Muscle layer of colon (tissue), 2 donors: ENCODE measurements at regions not wholly inside any gene's neighbourhood (a gene's known extent, or its start where the extent isn't known, plus 50 kb on each side); places are given as distances from the start of the nearest gene placed in this dataset.
"Not testable (repeated sequence)": the region's sequence is repeated elsewhere in the genome, so short reads cannot be mapped to it uniquely, and the experiment has no call there.

Source experiments
- H3K27ac ChIP-seq: one replicate; pipeline ENCODE4 v1.7.0; 2013; ENCODE audit warnings: low read depth, mild to moderate bottlenecking, low read length, moderate library complexity
- H3K27me3 ChIP-seq, 2 donors: one replicate each; pipeline ENCODE4 v1.7.0; 2013; ENCODE audit warnings: low read length in 2 of 2, mild to moderate bottlenecking in 2 of 2; ENCODE audit not compliant: insufficient read depth in 2 of 2, control insufficient read depth in 1 of 2
- H3K36me3 ChIP-seq: one replicate; pipeline ENCODE4 v1.7.0; 2013; ENCODE audit warnings: mild to moderate bottlenecking, low read length; ENCODE audit not compliant: insufficient read depth
- H3K4me1 ChIP-seq: one replicate; pipeline ENCODE4 v1.7.0; 2013; ENCODE audit warnings: mild to moderate bottlenecking, low read length; ENCODE audit not compliant: insufficient read depth
- H3K4me3 ChIP-seq, 2 donors: one replicate each; pipeline ENCODE4 v1.7.0; 2013; ENCODE audit warnings: low read length in 2 of 2, low read depth in 1 of 2, mild to moderate bottlenecking in 1 of 2, moderate library complexity in 1 of 2
- H3K9ac ChIP-seq: one replicate; pipeline ENCODE4 v1.7.0; 2013; ENCODE audit warnings: low read length
- H3K9me3 ChIP-seq: one replicate; pipeline ENCODE4 v1.7.0; 2013; ENCODE audit warnings: mild to moderate bottlenecking, low read length
- donor health status: abdominal sarcoma.
- donor health status: Adenocarcinoma of cecum.

DNA sequence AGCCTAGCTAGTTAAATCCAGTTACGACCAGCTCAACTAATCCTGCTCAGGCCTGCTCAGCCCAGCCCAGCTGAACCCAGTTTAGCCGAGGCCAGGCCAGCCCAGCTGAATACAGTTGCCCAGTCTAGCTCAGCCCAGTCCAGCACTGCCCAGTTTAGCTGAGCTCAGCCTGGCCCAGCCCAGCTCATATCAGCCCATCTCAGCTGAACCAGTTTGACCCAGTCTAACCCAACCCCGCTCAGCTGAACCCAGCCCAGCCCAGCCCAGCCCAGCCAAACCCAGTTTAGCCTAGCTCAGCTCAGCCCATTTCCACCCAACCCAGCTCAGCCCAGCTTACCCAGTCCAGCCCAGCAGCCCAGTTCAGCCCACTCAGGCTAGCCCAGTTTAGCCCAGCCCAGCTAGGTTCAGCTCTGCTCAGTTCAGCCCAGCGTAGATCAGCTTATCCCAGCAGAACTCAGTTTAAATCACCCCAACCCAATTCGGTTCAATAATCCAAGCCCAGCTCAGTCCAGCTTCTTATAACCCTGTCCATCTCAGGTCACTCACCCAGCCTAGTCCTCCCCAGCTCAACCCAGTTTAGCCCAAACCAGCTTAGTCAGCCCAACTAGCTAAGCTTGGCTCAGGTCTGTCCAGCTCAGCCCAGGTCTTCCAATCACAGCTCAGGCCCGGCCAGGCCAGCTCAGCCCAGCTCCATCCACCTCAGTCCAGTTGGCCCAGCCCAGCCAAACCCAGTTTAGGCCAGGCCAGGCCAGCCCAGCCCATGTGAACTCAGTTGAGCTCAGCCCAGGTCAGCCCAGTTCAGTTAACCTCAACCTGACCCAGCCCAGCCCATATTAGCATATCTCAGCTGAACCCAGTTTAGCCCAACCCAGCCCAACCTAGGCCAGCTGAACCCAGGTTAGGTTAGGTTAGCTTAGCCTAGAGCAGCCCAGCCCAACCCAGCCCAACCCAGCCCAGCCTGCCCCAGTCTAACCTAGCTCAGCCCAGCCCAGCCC is 76.7 kb downstream of the TMEM121 start:
- Histone ChIP-seq H3K27me3 (no peaks in the 10 kb centered on the region), H3K9me3 (no peaks in the 10 kb centered on the region), H3K4me3 (no peak overlapping the region), H3K27ac (no peak overlapping the region), H3K4me1 (no peaks in the 10 kb centered on the region), H3K9ac (no peak overlapping the region), H3K36me3 (no peaks in the 10 kb centered on the region)

DNA sequence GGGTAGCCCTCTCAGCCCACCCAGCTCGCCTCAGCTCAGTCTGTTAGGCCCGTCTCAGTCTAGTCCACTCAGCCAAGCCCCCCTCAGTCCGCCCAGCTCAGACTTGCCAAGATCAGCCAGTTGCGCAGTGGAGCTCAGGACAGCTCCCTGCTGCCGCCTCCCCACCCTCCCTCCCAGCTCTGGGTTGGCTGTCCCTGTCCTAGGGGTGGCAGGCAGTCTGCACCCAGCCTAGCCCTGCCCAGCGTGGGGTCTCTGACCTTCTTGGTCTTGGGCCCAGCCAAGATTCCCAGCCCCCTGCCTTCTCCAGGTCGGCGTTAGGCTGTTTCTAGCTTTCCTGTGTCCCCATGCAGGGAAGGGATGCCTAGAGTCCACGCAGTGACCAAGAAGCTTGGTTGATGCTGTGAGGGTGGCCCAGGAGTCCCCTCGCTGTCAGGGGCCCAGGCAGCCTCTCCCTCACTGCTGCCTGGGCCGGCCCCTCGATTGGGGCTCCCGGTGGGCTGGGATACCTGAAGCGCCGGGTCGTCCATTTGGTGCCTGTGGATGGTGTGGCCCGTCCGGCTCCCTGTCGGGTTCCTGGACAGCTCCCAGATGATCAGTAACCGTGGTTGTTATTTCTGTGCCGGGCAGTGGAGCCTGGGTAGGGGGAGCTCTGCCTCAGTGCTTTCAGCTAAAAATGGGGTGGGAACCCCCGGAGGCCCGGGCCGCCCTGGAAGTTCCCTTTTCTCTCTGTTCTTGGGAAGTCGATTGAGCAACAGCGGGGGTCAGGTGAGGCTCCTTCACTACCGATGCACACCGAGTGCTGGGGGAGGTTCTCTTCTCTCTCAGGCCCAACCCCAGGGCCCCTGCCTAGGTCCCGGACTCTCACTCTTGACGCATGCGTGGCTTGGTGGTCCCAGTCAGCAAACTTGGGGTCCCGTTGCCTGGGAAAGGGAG is 78.4 kb downstream of the TMEM121 start:
- not testable (repeated sequence) for H3K27ac ChIP-seq, H3K4me1 ChIP-seq, H3K9ac ChIP-seq, H3K27me3 ChIP-seq, H3K36me3 ChIP-seq, H3K4me3 ChIP-seq, H3K9me3 ChIP-seq

DNA sequence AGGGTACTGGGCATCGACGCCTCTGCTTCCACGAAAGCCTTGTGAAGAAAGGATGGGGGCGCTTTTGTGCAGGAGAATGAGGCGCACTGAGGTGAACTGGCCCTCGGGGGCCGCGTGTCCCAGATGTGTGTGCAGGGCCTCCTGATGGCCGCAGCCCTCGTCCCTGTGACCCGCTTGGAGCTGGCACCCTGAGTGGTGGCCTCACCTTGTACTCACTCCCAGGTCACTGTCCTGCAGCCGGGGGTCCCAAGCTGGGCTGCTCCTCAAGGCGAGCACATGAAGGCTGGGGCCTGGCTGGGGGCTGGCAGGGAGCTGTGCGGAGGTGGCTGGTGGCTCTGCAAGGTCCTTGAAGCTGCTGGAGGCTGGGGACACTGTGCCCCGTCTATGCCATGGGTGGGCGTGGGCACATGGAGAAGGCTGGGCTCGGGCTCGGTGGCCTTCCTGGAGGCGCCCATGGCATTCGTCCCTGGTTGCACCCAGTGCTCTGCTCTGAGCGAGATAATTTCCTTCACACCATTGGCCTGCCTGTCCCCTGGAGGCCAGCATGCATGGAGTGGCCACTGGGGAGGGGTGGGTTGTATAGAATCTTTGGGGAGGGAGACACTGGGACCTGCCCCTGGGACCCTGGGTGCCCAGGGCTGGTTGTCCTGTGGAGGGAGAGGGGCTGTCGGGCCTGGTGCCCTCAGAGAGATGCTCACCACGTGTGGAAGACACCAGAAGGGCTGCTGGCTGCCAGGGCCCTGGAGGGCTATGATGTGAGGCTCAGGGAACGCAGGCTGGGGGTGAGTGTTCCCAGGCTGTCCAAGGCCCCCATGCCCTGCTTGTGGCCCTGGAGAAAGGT is 79.3 kb downstream of the TMEM121 start:
- H3K36me3 ChIP-seq: no peaks in the 10 kb centered on the region
- no peak overlapping the region for H3K4me3 ChIP-seq
- H3K4me1 ChIP-seq: no peaks in the 10 kb centered on the region
- no peak overlapping the region for H3K27ac ChIP-seq
- H3K9ac ChIP-seq: no peak overlapping the region
- H3K9me3 ChIP-seq: no peaks in the 10 kb centered on the region
- no peaks in the 10 kb centered on the region for H3K27me3 ChIP-seq

DNA sequence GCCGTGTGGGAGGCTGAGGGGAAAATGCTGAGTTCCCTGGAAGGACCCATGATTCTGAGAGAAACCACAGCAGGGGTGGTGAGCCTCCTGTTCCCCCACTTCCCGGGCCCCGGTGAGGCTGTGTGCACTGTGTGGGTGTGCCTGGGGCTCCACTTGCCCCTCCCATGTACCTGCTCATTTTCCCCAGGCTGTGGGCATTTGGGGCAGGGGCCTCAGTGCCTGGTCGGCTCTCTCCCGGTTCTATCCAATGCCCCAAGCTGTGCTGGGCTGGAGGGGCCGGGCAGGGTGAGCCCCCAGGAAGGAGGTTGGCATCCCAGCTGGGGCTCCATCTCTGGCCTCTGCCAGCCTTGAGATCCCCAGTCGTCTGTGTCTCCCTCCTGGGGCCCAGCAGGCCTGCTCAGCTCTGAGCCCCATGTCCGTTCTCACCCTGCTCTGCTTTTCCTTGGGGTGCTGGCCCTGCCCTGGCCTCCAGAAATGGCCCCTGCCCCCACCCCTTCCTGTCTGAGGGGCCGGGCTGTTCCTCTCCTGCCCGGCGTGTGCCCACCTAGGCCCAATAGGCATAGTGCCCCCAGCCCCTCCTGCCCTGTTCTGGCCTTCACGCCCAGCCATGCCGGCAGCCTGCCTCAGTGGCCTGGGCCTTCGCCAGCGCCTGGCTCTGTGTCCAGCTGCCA is 80.1 kb downstream of the TMEM121 start:
- H3K9me3 ChIP-seq, H3K4me1 ChIP-seq, H3K27me3 ChIP-seq, H3K27ac ChIP-seq, H3K4me3 ChIP-seq, H3K36me3 ChIP-seq, H3K9ac ChIP-seq: not testable (repeated sequence)

DNA sequence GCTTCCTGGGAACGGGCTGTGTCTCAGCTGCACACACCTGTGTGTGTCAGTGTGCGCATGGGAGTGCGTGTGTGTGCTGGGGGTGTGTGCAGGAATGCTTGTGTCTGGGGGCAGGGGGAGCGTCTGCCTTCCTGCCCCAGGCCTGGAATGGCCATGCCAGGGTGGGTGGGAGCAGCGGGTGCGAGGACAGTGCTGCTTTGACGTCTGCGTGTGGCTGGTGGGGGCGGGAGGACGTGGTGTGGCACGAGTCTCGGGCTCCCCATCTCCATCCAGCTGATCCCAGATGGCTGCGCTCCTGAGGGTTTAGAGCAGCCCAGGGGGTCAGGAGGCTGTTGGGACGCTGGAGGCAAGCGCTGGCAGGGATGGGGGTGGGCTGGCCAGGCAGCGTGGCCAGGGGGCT is 80.6 kb downstream of the TMEM121 start:
- not testable (repeated sequence) for H3K4me3 ChIP-seq, H3K27ac ChIP-seq, H3K4me1 ChIP-seq

DNA sequence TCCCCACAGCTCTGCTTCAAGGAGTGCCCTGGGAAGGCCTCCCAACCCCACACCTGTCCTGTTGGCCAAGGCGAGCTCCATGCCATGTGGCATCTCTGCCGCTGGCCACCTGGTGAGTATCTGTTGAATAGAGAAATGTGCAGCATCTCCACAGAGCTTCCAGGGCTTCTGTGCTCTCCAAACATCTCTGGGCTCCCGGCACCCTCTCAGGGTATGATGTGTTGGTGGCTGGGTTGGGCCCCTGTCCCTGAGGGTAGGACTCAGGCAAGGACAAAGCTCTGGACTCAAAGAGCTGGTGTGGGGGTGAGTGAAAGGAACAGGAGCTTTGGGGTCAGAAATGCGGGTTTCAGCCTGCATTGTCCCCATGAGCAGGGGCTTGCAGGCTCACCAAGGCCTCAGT is 88.6 kb downstream of the TMEM121 start:
- not testable (repeated sequence) for H3K9me3 ChIP-seq, H3K27ac ChIP-seq, H3K4me3 ChIP-seq, H3K27me3 ChIP-seq, H3K36me3 ChIP-seq, H3K9ac ChIP-seq, H3K4me1 ChIP-seq

More for the DNA sequence above, 80.6 kb downstream of the TMEM121 start:
- not testable (repeated sequence) for H3K9me3 ChIP-seq, H3K9ac ChIP-seq, H3K36me3 ChIP-seq, H3K27me3 ChIP-seq

DNA sequence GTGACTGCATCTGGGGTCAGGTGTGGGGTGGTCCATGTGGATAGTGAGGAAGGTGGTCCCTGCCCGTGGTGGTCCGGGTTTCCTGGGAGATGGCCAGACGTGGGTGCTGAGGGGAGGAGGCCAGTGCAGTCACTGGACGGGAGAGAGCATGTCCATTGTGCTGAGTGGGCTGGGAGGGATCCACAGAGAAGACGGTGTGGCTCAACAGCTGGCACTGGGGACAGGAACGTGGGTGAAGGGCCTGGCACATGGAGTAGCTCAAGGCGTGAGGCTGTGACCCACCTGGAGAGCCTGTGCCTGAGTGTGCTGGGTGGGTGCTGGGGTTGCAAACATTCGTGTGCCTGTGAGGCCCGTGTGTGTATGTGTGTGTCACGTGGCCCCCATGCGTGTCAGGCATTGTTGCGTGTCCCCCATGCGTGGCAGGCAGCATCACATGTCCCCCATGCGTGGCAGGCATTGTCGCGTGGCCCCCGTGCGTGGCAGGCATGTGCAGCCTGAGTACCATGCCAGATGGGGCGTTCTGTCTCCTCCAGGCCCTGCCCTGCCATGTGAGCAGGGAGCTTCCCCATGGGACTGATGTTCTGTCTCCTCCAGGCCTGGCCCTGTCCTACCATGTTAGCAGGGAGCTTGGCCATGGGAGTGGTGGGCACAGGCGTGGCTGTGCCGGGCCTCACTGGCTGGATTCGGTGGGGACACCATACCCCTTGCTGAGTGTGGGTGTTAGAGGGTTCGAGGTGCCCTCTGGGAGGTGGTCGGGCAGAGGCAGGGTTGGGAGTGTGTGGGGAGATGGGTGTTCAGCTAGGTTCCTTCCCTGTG is 89.8 kb downstream of the TMEM121 start:
- H3K27me3 ChIP-seq, H3K27ac ChIP-seq, H3K4me1 ChIP-seq, H3K9ac ChIP-seq, H3K36me3 ChIP-seq, H3K9me3 ChIP-seq, H3K4me3 ChIP-seq: not testable (repeated sequence)

DNA sequence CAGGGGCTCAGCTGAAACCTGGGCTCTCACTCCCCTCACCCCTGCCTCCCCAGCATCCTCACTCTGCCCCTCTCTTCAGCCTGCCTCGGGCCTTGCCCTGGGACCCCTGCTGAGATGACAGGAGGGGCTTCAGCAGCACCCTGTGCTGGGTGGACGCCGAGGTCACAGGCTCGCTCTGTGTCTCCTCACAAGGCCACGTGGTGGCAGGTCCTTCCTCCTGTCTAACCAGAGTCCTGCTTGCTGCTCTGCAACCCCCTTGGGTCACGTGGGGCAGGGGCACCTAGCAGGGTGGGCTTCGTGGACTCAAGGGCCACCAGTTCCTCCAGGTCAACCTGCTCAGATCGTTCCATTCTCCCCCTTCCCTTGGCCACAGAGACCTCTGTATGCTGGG is 90.4 kb downstream of the TMEM121 start:
- no peaks in the 10 kb centered on the region for H3K27me3 ChIP-seq
- H3K36me3 ChIP-seq: no peaks in the 10 kb centered on the region
- peaks cover 5% of the 10 kb centered on the region for H3K4me1 ChIP-seq
- no peak overlapping the region for H3K9ac ChIP-seq
- no peaks in the 10 kb centered on the region for H3K9me3 ChIP-seq
- no peak overlapping the region for H3K27ac ChIP-seq
- no peak overlapping the region for H3K4me3 ChIP-seq

DNA sequence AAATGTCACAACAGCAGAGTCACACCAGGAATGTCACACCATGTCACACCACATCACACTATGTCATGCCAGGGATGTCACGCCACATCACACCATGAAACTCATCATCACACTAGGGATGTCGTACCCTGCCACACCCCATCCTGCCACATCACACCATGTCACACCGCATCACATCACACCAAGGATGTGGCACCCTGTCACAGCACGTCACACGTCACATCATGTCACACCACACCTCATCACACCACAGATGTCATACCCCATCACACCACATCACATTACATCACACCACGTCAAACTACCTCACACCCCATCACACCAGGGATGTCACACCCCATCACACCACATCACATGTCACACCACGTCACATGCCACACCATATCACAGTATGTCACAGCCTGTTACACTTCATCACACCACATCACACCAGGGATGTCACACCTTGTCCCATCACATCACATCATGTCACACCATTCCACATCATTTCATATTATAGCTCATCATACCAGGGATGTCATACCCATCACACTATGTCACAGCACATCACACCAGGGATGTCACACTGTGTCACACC is 90.9 kb downstream of the TMEM121 start:
- Histone ChIP-seq H3K36me3 (no peaks in the 10 kb centered on the region), H3K4me3 (no peak overlapping the region), H3K27ac (no peak overlapping the region), H3K4me1 (peaks cover 6% of the 10 kb centered on the region), H3K27me3 (no peaks in the 10 kb centered on the region), H3K9me3 (no peaks in the 10 kb centered on the region), H3K9ac (no peak overlapping the region)

DNA sequence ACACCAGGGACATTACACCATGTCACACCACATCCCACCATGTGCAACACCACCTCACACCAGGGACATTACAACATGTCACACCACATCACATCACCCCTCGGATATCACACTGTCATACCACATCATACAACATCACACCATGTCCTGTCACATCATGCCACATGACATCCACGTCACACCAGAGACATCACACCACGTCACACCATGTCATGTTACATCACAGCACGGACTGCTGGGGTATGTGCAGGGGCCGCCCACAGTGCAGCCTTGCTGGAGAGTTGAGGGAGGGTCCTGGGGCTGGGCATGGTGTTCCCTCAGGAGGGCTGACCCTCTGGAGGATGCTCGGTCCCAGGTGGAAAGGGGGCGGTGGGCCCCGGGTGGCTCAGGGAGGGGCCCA is 91.4 kb downstream of the TMEM121 start:
- not testable (repeated sequence) for H3K27ac ChIP-seq, H3K4me1 ChIP-seq, H3K9ac ChIP-seq, H3K27me3 ChIP-seq, H3K36me3 ChIP-seq, H3K4me3 ChIP-seq, H3K9me3 ChIP-seq
